RWPE2 (cell line): ENCODE measurements at regions not wholly inside any gene's neighbourhood (a gene's known extent, or its start where the extent isn't known, plus 50 kb on each side); places are given as distances from the start of the nearest gene placed in this dataset.

Experiments used
- ATAC-seq: fragments of 200-7000 bp; cut with Tn5 transposase; 3 replicates; pipeline ENCODE4 v1.9.1; 2021; ENCODE audit warnings: low read depth
- DNase-seq: peaks from one replicate; pipeline ENCODE4 v3.0.0-alpha.2; 2020; ENCODE audit warnings: low spot score
- H3K27ac ChIP-seq: fragments of 450-650 bp; 2 replicates; pipeline ENCODE4 v1.5.1; 2017; ENCODE audit warnings: mild to moderate bottlenecking; ENCODE audit not compliant: poor library complexity, severe bottlenecking
- H3K27me3 ChIP-seq: fragments of 250-450 bp; sonication (Bioruptor Pico); 2 replicates; pipeline ENCODE4 v1.5.1; 2021; ENCODE audit warnings: mild to moderate bottlenecking, moderate library complexity; ENCODE audit not compliant: insufficient read depth, poor library complexity, severe bottlenecking
- H3K36me3 ChIP-seq: fragments of 250-450 bp; sonication (Bioruptor Pico); 2 replicates; pipeline ENCODE4 v1.5.1; 2020; ENCODE audit warnings: low read depth, mild to moderate bottlenecking, moderate library complexity
- H3K4me1 ChIP-seq: fragments of 250-450 bp; sonication (Bioruptor Pico); 2 replicates; pipeline ENCODE4 v1.5.1; 2021; ENCODE audit warnings: mild to moderate bottlenecking, moderate library complexity; ENCODE audit not compliant: insufficient read depth, poor library complexity, severe bottlenecking
- H3K4me3 ChIP-seq: fragments of 250-450 bp; sonication (Bioruptor Pico); 2 replicates; pipeline ENCODE4 v1.5.1; 2021; ENCODE audit warnings: mild to moderate bottlenecking, moderate library complexity; ENCODE audit not compliant: severe bottlenecking
- H3K9me3 ChIP-seq: fragments of 250-450 bp; sonication (Bioruptor Pico); 2 replicates; pipeline ENCODE4 v1.5.1; 2021; ENCODE audit warnings: mild to moderate bottlenecking, moderate library complexity; ENCODE audit not compliant: severe bottlenecking
- CTCF ChIP-seq: fragments of 450-650 bp; IDR thresholded peaks from one replicate; pipeline ENCODE4 v1.5.1; 2017; ENCODE audit warnings: mild to moderate bottlenecking, moderate library complexity; ENCODE audit not compliant: poor library complexity, severe bottlenecking

GRCh38 chr2:236366397-236366796 lies 102.2 kb upstream of the ASB18 start:
- H3K4me1 ChIP-seq = no peaks in the 10 kb centered on the region
- H3K27me3 ChIP-seq = no peaks in the 10 kb centered on the region
- no peak overlapping the region for H3K27ac ChIP-seq
- no peak for TF ChIP-seq CTCF
- no peak for ATAC-seq
- H3K4me3 ChIP-seq = no peak overlapping the region
- H3K36me3 ChIP-seq = no peaks in the 10 kb centered on the region
- no peak for DNase-seq
- H3K9me3 ChIP-seq = no peaks in the 10 kb centered on the region

GRCh38 chr2:236367506-236368289 lies 103.5 kb upstream of the ASB18 start:
- no peaks in the 10 kb centered on the region for H3K36me3 ChIP-seq
- H3K4me1 ChIP-seq = no peaks in the 10 kb centered on the region
- no peak overlapping the region for H3K4me3 ChIP-seq
- DNase-seq (no peak), ATAC-seq (no peak)
- H3K27me3 ChIP-seq = no peaks in the 10 kb centered on the region
- TF ChIP-seq CTCF = no peak
- H3K27ac ChIP-seq = no peak overlapping the region
- no peaks in the 10 kb centered on the region for H3K9me3 ChIP-seq

- Histone ChIP-seq H3K4me3 (no peak overlapping the region), H3K27ac (no peak overlapping the region), H3K36me3 (no peaks in the 10 kb centered on the region), H3K4me1 (no peaks in the 10 kb centered on the region), H3K27me3 (no peaks in the 10 kb centered on the region), H3K9me3 (no peaks in the 10 kb centered on the region)
- no peak for TF ChIP-seq CTCF
- ATAC-seq (no peak), DNase-seq (no peak)
Observed at GRCh38 chr2:236369661-236370062, 105.5 kb upstream of the ASB18 start.

- no peaks in the 10 kb centered on the region for H3K4me1 ChIP-seq
- H3K27me3 ChIP-seq = no peaks in the 10 kb centered on the region
- DNase-seq (no peak), ATAC-seq (no peak)
- no peaks in the 10 kb centered on the region for H3K36me3 ChIP-seq
- TF ChIP-seq CTCF = no peak
- H3K9me3 ChIP-seq = no peaks in the 10 kb centered on the region
- no peak overlapping the region for H3K4me3 ChIP-seq
- H3K27ac ChIP-seq = no peak overlapping the region
Observed at GRCh38 chr2:236370847-236371409, 106.7 kb upstream of the ASB18 start.

- H3K4me1 ChIP-seq = no peaks in the 10 kb centered on the region
- H3K27ac ChIP-seq = no peak overlapping the region
- no peaks in the 10 kb centered on the region for H3K36me3 ChIP-seq
- no peaks in the 10 kb centered on the region for H3K9me3 ChIP-seq
- no peak for DNase-seq
- H3K4me3 ChIP-seq = no peak overlapping the region
- ATAC-seq = no peak
- no peak for TF ChIP-seq CTCF
- no peaks in the 10 kb centered on the region for H3K27me3 ChIP-seq
Observed at GRCh38 chr2:236375973-236376476, 111.8 kb upstream of the ASB18 start.
